Muscle layer of colon (tissue), 2 donors: ENCODE measurements at regions not wholly inside any gene's neighbourhood (a gene's known extent, or its start where the extent isn't known, plus 50 kb on each side); places are given as distances from the start of the nearest gene placed in this dataset.

ENCODE experiments used
- H3K27ac ChIP-seq: one replicate; pipeline ENCODE4 v1.7.0; 2013; ENCODE audit warnings: low read depth, mild to moderate bottlenecking, low read length, moderate library complexity
- H3K27me3 ChIP-seq, 2 donors: one replicate each; pipeline ENCODE4 v1.7.0; 2013; ENCODE audit warnings: low read length in 2 of 2, mild to moderate bottlenecking in 2 of 2; ENCODE audit not compliant: insufficient read depth in 2 of 2, control insufficient read depth in 1 of 2
- H3K36me3 ChIP-seq: one replicate; pipeline ENCODE4 v1.7.0; 2013; ENCODE audit warnings: mild to moderate bottlenecking, low read length; ENCODE audit not compliant: insufficient read depth
- H3K4me1 ChIP-seq: one replicate; pipeline ENCODE4 v1.7.0; 2013; ENCODE audit warnings: mild to moderate bottlenecking, low read length; ENCODE audit not compliant: insufficient read depth
- H3K4me3 ChIP-seq, 2 donors: one replicate each; pipeline ENCODE4 v1.7.0; 2013; ENCODE audit warnings: low read length in 2 of 2, low read depth in 1 of 2, mild to moderate bottlenecking in 1 of 2, moderate library complexity in 1 of 2
- H3K9ac ChIP-seq: one replicate; pipeline ENCODE4 v1.7.0; 2013; ENCODE audit warnings: low read length
- H3K9me3 ChIP-seq: one replicate; pipeline ENCODE4 v1.7.0; 2013; ENCODE audit warnings: mild to moderate bottlenecking, low read length
- donor health status: abdominal sarcoma.
- donor health status: Adenocarcinoma of cecum.

GRCh38 chr2:172220121-172220520 lies 117.4 kb upstream of the DLX2 start:
- H3K27me3 ChIP-seq = no peaks in the 10 kb centered on the region
- H3K36me3 ChIP-seq = no peaks in the 10 kb centered on the region
- H3K4me3 ChIP-seq = no peak overlapping the region
- no peak overlapping the region for H3K27ac ChIP-seq
- no peaks in the 10 kb centered on the region for H3K9me3 ChIP-seq
- no peaks in the 10 kb centered on the region for H3K4me1 ChIP-seq
- H3K9ac ChIP-seq = no peak overlapping the region

GRCh38 chr2:172223601-172224054 lies 120.9 kb upstream of the DLX2 start:
- Histone ChIP-seq H3K9me3 (no peaks in the 10 kb centered on the region), H3K4me1 (no peaks in the 10 kb centered on the region), H3K27me3 (no peaks in the 10 kb centered on the region), H3K4me3 (no peak overlapping the region), H3K27ac (no peak overlapping the region), H3K9ac (no peak overlapping the region), H3K36me3 (no peaks in the 10 kb centered on the region)

DNA sequence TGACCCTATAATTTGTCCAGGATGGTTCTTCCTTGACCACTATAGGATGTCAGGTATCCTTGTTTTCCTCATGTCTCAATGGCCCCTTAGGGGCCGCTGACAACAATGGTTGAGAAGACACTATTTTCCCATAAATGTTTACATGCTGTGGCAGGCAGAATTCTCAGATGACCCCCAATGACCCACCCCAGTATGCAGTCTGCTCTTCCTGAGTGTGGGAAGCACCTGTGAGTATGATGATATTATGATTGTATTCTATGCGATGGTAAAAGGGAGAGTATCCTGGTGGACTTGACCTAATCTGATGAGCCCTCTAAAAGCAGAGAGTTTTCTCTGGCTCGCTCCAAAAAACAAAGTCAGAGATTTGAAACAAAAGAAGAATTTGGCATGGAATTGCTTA lies 123.1 kb upstream of the DLX2 start:
- Histone ChIP-seq H3K9me3 (no peaks in the 10 kb centered on the region), H3K27me3 (no peaks in the 10 kb centered on the region), H3K36me3 (no peaks in the 10 kb centered on the region), H3K4me3 (no peak overlapping the region), H3K4me1 (no peaks in the 10 kb centered on the region), H3K9ac (no peak overlapping the region), H3K27ac (no peak overlapping the region)

GRCh38 chr2:172226244-172227061 lies 123.8 kb upstream of the DLX2 start:
- Histone ChIP-seq H3K36me3 (no peaks in the 10 kb centered on the region), H3K4me3 (no peak overlapping the region), H3K4me1 (peaks cover 4% of the 10 kb centered on the region), H3K27me3 (no peaks in the 10 kb centered on the region), H3K9ac (no peak overlapping the region), H3K27ac (no peak overlapping the region), H3K9me3 (no peaks in the 10 kb centered on the region)

- H3K4me3 ChIP-seq = no peak overlapping the region
- no peak overlapping the region for H3K27ac ChIP-seq
- no peaks in the 10 kb centered on the region for H3K27me3 ChIP-seq
- H3K9ac ChIP-seq = no peak overlapping the region
- no peaks in the 10 kb centered on the region for H3K9me3 ChIP-seq
- peaks cover 16% of the 10 kb centered on the region for H3K4me1 ChIP-seq
- H3K36me3 ChIP-seq = no peaks in the 10 kb centered on the region
Observed at GRCh38 chr2:172227719-172228118, 125.0 kb upstream of the DLX2 start.

DNA sequence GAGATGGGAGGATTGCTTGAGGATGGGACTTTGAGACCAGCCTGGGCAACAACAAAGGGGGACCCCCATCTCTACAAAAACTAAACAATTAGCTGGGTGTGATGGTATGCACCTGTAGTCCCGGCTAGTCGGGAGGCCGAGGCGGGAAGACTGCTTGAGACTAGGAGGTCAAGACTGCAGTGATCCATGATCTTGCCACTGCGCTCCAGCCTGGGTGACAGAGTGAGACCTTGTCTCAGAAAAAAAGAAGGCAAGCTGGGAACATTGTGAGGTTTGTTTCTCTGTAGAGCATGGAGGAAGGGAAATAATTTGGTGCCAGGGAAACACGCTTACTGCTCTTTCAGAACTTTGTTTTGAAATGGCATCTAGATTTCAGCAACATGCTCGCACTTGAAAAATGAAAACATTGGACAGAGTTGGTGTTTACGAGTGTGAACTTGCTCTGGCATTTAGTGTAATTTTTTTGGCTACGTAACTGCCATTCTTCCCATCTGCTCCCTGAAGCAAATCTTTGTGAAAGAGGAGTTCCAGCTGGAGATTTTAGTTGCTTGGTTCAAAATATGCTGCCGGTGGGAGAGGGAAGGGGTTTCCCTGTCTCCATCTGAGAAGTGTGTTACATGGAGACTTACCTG lies 125.6 kb upstream of the DLX2 start:
- Histone ChIP-seq H3K4me1 (peaks cover 16% of the 10 kb centered on the region), H3K27ac (no peak overlapping the region), H3K9me3 (no peaks in the 10 kb centered on the region), H3K9ac (no peak overlapping the region), H3K36me3 (no peaks in the 10 kb centered on the region), H3K27me3 (no peaks in the 10 kb centered on the region), H3K4me3 (no peak overlapping the region)

- Histone ChIP-seq H3K27me3 (peaks cover 0 to 1% of the 10 kb centered on the region in 2 donors), H3K4me1 (peaks cover 16% of the 10 kb centered on the region), H3K36me3 (no peaks in the 10 kb centered on the region), H3K27ac (no peak overlapping the region), H3K9me3 (no peaks in the 10 kb centered on the region), H3K4me3 (no peak overlapping the region), H3K9ac (no peak overlapping the region)
Observed at GRCh38 chr2:172229125-172229524, 126.4 kb upstream of the DLX2 start.

DNA sequence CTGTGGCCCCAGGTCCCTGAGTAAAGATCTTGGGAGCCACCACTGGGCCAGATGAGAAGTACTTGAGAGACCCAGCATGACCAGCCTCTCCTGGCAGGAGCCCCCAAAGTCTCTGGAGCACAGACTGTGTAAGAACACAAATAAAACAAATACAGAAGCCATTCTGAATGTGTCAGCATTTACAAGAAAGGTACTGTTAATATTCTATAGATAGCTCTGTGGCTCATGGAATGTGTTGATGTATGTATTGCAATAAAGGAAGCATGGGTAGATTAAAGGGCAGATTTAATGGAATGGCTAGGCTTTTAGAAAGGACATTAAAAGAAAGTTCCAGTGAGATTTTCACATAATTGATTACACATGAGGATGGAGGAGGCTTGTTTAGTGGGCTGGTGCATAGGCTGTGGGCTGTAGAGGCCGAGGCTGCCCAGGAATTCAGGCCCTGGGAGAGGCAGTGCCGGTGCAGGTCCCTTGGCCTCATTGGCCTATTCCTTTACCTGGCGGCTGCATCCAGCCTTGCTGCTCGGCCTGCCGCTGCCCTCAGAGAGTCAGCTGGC lies 127.7 kb upstream of the DLX2 start:
- Histone ChIP-seq H3K27me3 (peaks cover 7 to 10% of the 10 kb centered on the region in 2 donors), H3K9ac (no peak overlapping the region), H3K4me3 (no peak overlapping the region), H3K36me3 (no peaks in the 10 kb centered on the region), H3K9me3 (no peaks in the 10 kb centered on the region), H3K27ac (no peak overlapping the region), H3K4me1 (peaks cover 20% of the 10 kb centered on the region)

- no peaks in the 10 kb centered on the region for H3K36me3 ChIP-seq
- peaks cover 22% of the 10 kb centered on the region for H3K4me1 ChIP-seq
- H3K27ac ChIP-seq = no peak overlapping the region
- H3K9ac ChIP-seq = no peak overlapping the region
- H3K4me3 ChIP-seq = no peak overlapping the region
- peaks cover 10 to 11% of the 10 kb centered on the region in 2 donors for H3K27me3 ChIP-seq
- no peaks in the 10 kb centered on the region for H3K9me3 ChIP-seq
Observed at GRCh38 chr2:172230889-172231401, 128.2 kb upstream of the DLX2 start.

DNA sequence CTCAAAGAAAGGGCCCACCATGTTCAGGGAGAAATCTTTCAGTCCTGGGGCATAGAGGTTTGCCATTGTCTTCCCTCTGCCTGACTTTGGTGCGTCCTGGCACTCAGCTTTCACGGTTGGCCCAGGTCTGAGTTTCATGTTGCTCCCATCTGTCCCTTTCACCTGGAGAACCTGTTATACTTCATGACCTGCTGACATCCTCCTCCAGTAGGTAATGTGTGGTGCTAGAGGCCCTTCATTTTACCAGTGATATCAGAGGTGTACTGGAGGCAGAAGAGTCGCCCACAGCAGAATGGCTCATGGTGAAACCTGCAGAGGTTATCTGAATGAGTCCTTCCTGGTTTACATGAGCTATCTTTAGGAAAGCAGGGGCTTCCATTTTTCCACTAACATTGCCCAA lies 128.8 kb upstream of the DLX2 start:
- H3K36me3 ChIP-seq = no peaks in the 10 kb centered on the region
- H3K4me1 ChIP-seq = peaks cover 22% of the 10 kb centered on the region
- no peak overlapping the region for H3K4me3 ChIP-seq
- peaks cover 10 to 11% of the 10 kb centered on the region in 2 donors for H3K27me3 ChIP-seq
- no peak overlapping the region for H3K9ac ChIP-seq
- no peak overlapping the region for H3K27ac ChIP-seq
- H3K9me3 ChIP-seq = no peaks in the 10 kb centered on the region

GRCh38 chr2:172232708-172233396 lies 130.2 kb upstream of the DLX2 start:
- Histone ChIP-seq H3K9me3 (no peaks in the 10 kb centered on the region), H3K4me1 (peaks cover 22% of the 10 kb centered on the region), H3K9ac (no peak overlapping the region), H3K4me3 (no peak overlapping the region), H3K27ac (no peak overlapping the region), H3K27me3 (peaks cover 10 to 11% of the 10 kb centered on the region in 2 donors), H3K36me3 (no peaks in the 10 kb centered on the region)
